ENCODE measurements at regions not wholly inside any gene's neighbourhood (a gene's known extent, or its start where the extent isn't known, plus 50 kb on each side); places are given as distances from the start of the nearest gene placed in this dataset.

DNA sequence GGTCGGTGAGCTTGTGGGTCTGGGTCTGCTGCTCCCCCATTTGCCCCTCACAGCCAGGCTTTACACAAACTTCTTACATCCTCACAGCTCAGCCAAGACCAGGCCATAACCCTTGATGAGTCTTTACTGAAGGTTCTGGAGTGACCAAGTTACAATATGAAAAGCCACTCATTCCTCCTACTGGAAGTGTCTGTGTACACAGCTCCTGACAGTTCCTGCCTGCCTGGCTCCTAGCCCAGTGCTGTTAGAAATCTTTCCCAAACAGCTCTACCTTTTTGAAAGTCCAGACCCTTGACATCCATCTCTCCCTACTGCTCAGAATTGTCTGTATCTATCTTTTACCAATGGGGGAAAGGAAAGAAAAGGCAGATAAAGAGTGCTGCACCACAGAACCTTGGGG, 106.9 kb downstream of the PAX1 start:
- Histone ChIP-seq H3K4me3 (no peak overlapping the region), H3K27me3 (no peaks in the 10 kb centered on the region), H3K9me3 (no peaks in the 10 kb centered on the region), H3K36me3 (no peaks in the 10 kb centered on the region), H3K4me1 (no peaks in the 10 kb centered on the region), H3K27ac (no peak overlapping the region)
- intact Hi-C loops (cut with DNase I; ENCODE audit: low total_unique reads), result no loop called here
- no peak for DNase-seq
- no peak for TF ChIP-seq POLR2A (IDR thresholded peaks at IDR 0.05)
- TF ChIP-seq, protein P1, sequence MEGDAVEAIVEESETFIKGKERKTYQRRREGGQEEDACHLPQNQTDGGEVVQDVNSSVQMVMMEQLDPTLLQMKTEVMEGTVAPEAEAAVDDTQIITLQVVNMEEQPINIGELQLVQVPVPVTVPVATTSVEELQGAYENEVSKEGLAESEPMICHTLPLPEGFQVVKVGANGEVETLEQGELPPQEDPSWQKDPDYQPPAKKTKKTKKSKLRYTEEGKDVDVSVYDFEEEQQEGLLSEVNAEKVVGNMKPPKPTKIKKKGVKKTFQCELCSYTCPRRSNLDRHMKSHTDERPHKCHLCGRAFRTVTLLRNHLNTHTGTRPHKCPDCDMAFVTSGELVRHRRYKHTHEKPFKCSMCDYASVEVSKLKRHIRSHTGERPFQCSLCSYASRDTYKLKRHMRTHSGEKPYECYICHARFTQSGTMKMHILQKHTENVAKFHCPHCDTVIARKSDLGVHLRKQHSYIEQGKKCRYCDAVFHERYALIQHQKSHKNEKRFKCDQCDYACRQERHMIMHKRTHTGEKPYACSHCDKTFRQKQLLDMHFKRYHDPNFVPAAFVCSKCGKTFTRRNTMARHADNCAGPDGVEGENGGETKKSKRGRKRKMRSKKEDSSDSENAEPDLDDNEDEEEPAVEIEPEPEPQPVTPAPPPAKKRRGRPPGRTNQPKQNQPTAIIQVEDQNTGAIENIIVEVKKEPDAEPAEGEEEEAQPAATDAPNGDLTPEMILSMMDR (IDR thresholded peaks at IDR 0.05), result no peak

DNA sequence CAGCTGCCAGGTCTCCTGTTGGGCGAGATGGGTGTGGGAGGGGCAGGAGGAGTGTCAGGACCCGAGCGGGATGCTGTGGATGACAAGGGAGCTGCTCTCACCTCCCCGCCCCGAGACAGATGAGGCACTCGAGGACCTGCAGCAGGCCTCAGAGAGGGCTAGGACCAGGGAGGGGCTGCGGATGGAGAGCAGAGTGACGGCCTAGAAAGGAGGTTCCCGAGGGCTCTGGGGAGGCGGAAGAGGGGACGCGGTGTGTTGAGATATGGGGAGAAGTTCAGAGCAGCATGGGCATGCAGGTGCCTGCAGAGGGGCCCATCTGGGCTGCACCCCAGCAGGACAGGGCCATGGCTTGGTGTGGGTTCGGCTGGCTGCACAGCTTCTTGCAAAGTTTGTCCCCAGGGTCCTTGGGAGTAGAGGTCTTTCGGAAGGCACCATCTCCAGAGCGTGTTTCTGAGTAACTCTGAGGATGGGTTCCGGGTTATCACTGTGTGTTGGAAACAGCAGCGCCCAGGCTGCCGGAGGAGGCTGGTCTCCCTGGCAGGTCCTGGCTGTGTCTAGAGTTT, 104.6 kb downstream of the PAX1 start:
- intact Hi-C loops (cut with DNase I; ENCODE audit: low total_unique reads), result no loop called here
- H3K9me3 ChIP-seq, result no peaks in the 10 kb centered on the region

DNA sequence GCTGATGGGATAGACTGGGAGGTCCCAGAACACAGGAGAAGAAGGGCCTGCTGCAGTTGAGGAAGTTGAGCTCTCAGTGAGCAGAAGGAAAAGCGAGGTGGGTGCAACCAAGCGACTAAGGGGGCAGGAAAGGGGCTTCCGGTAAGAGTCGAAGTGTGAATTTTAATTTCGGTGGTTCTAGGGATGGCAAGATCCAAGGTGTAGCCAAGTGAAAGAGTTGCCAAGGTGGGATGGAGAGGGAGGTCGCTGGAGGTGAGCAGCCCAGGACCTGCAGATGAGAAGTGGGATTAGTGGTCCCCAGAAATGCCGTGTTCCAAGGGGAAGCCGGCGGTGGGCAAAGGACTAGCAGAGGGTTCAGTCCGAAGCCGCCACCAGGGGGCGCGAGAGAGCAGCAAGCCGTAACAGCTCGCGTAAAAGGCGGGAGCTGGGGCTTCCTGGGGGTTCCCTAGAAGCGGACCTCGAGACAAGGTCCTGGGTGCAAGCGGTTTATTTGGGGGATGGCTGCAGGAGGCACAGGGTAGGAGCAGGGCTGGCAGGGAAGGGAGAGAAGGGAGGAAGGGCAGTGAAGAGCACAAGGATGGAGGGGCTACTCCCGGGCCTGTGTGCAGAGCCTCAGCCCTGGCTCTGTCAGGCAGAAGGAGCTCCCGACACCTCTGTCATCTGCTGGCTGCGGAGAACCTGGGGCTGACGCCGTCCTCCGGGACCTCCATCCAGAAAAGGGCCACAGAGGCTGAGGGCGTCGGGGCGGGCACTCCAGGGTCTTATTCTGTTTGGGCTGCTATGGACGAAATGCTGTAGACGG, 103.6 kb downstream of the PAX1 start:
- no peak overlapping the region for H3K27ac ChIP-seq
- H3K9me3 ChIP-seq, result no peaks in the 10 kb centered on the region
- H3K27me3 ChIP-seq, result no peaks in the 10 kb centered on the region
- no peaks in the 10 kb centered on the region for H3K4me1 ChIP-seq
- intact Hi-C loops (cut with DNase I; ENCODE audit: low total_unique reads), result no loop called here
- no peak for DNase-seq
- no peak for TF ChIP-seq POLR2A (IDR thresholded peaks at IDR 0.05)
- TF ChIP-seq, protein P1 (IDR thresholded peaks at IDR 0.05), result peak in 2 of 4 experiments; percentile 37 to 47
- H3K4me3 ChIP-seq, result no peak overlapping the region
- no peaks in the 10 kb centered on the region for H3K36me3 ChIP-seq

More for the DNA sequence above, 104.6 kb downstream of the PAX1 start:
- no peak for DNase-seq
- H3K4me3 ChIP-seq, result no peak overlapping the region
- H3K27me3 ChIP-seq, result no peaks in the 10 kb centered on the region
- TF ChIP-seq, protein P1 (IDR thresholded peaks at IDR 0.05), result no peak
- no peak for TF ChIP-seq POLR2A (IDR thresholded peaks at IDR 0.05)
- H3K4me1 ChIP-seq, result no peaks in the 10 kb centered on the region
- H3K36me3 ChIP-seq, result no peaks in the 10 kb centered on the region
- H3K27ac ChIP-seq, result no peak overlapping the region

DNA sequence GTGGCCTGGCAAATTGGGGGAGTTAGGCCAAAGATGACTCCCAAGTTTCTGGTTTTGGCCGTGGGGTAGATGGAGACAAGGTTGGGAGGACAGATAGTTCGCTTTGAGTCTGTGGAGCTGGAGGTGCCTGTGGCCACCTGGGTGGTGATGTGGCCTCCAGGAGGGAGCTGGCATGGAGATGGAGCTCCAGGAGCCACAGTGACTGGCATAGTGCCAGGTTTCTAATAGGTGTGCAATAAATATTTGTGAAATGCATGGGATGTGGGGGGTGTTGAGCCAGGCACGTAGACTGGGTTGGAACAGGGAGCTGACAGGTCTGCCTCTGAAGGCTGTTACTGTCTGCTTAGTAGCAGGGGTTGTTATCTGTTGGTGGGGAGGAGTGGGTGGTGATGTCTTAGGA, 102.7 kb downstream of the PAX1 start:
- TF ChIP-seq, protein P1 (IDR thresholded peaks at IDR 0.05), result no peak
- TF ChIP-seq POLR2A (IDR thresholded peaks at IDR 0.05), result no peak
- intact Hi-C loops (cut with DNase I; ENCODE audit: low total_unique reads), result no loop called here
- Histone ChIP-seq H3K27ac (no peak overlapping the region), H3K4me3 (no peak overlapping the region), H3K27me3 (no peaks in the 10 kb centered on the region), H3K4me1 (no peaks in the 10 kb centered on the region), H3K36me3 (no peaks in the 10 kb centered on the region), H3K9me3 (no peaks in the 10 kb centered on the region)
- DNase-seq, result no peak

DNA sequence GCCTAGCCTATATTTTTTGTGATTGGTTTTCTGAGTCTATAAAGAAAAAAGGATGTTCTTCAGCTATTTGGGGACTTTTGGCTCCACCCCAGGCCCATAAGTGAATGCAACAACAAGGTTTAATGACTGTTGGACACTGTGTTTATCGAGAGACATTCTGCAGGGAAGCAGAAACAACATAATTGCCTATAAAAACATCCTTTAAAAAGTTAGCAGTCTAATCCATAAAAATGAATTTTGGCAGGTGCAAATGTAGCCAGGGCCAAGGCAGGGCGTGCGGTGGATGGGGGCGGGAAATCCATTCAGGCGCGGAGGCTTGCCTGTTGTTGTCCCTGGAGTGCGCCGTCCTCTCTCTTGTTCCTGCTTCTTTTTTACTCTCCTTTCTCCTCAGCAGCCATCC, 99.3 kb downstream of the PAX1 start:
- DNase-seq, result no peak
- H3K4me1 ChIP-seq, result no peaks in the 10 kb centered on the region
- no peaks in the 10 kb centered on the region for H3K36me3 ChIP-seq
- intact Hi-C loops (cut with DNase I; ENCODE audit: low total_unique reads), result no loop called here
- no peak overlapping the region for H3K4me3 ChIP-seq
- no peak overlapping the region for H3K27ac ChIP-seq
- H3K9me3 ChIP-seq, result no peaks in the 10 kb centered on the region
- H3K27me3 ChIP-seq, result no peaks in the 10 kb centered on the region
- TF ChIP-seq, protein P1 (IDR thresholded peaks at IDR 0.05), result no peak
- TF ChIP-seq POLR2A (IDR thresholded peaks at IDR 0.05), result no peak
